GM12878 (cell line): ENCODE measurements at regions not wholly inside any gene's neighbourhood (a gene's known extent, or its start where the extent isn't known, plus 50 kb on each side); places are given as distances from the start of the nearest gene placed in this dataset.

ENCODE experiments used
- ATAC-seq: fragments of 200-7000 bp; cut with Tn5 transposase; 3 replicates; pipeline ENCODE4 v1.9.1; 2020; ENCODE audit warnings: mild to moderate bottlenecking, moderate library complexity
- BruUV-seq: library from RNA; stranded (reverse); fragments of 400-500 nt; replicated peaks from 2 replicates; lab custom pipeline; 2021; lab: Mats Ljungman, UMichigan
- CTCF ChIA-PET: fragments of 300-600 bp; sonication (Branson Sonifier 250); formaldehyde crosslinking; extraction: SDS; loops from one replicate; lab custom pipeline; 2021; ENCODE audit warnings: inconsistent platforms; lab: Yijun Ruan, JAX
- POLR2A ChIA-PET: fragments of 350-600 bp; formaldehyde crosslinking; extraction: SDS; loops from one replicate; lab custom pipeline; 2021; ENCODE audit warnings: inconsistent platforms; lab: Charles Lee
- RAD21 ChIA-PET: fragments of 300-600 bp; sonication (Branson Sonifier 250); formaldehyde crosslinking; loops from one replicate; lab custom pipeline; 2023; ENCODE audit warnings: antibody characterized with exemption; ENCODE audit not compliant: unreplicated experiment; lab: Charles Lee
- SMC1A ChIA-PET: fragments of 300-600 bp; sonication (Branson Sonifier 250); formaldehyde crosslinking; loops from one replicate; lab custom pipeline; 2023; ENCODE audit not compliant: unreplicated experiment, uncharacterized antibody; lab: Charles Lee
- DNase-seq: peaks from one replicate; pipeline ENCODE4 v3.0.0-alpha.2; 2011; ENCODE audit warnings: low read depth, low spot score
- FAIRE-seq: peaks from 3 replicates; lab custom pipeline; 2011; peaks lifted over from hg19 to GRCh38; lab: Jason Lieb, UNC
- H2AFZ ChIP-seq: 2 replicates; pipeline ENCODE4 v1.6.0; 2011; ENCODE audit warnings: low read depth, low read length, control low read depth; ENCODE audit not compliant: control insufficient read depth
- H3K27ac ChIP-seq: 2 replicates; pipeline ENCODE4 v1.5.1; 2011; ENCODE audit warnings: control low read depth; ENCODE audit not compliant: control insufficient read depth, insufficient read depth
- H3K27me3 ChIP-seq, 2 experiments: replicated peaks in 1 of 2; 2 replicates each; pipeline versions ENCODE4 v1.6.0 to v1.6.1; 2011; ENCODE audit warnings: low read length in 1 of 2; ENCODE audit not compliant: control insufficient read depth in 2 of 2, insufficient read depth in 2 of 2
- H3K36me3 ChIP-seq, 2 experiments: 2 replicates each; pipeline ENCODE4 v1.5.1; 2011; ENCODE audit warnings: low read length in 1 of 2; ENCODE audit not compliant: control insufficient read depth in 2 of 2, insufficient read depth in 2 of 2
- H3K4me1 ChIP-seq: 2 replicates; pipeline ENCODE4 v1.6.1; 2011; ENCODE audit warnings: mild to moderate bottlenecking, low read length, moderate library complexity, mixed read lengths; ENCODE audit not compliant: control insufficient read depth, insufficient read depth
- H3K4me2 ChIP-seq: 2 replicates; pipeline ENCODE4 v1.6.0; 2011; ENCODE audit warnings: control low read depth; ENCODE audit not compliant: control insufficient read depth, insufficient read depth
- H3K4me3 ChIP-seq: fragments of 200-600 bp; sonication (generic); 2 replicates; pipeline ENCODE4 v1.5.1; 2016
- H3K79me2 ChIP-seq: 2 replicates; pipeline ENCODE4 v1.6.0; 2011; ENCODE audit warnings: low read length; ENCODE audit not compliant: control insufficient read depth, insufficient read depth
- H3K9ac ChIP-seq: 2 replicates; pipeline ENCODE4 v1.8.0; 2011; ENCODE audit warnings: low read length, control low read depth, mixed read lengths; ENCODE audit not compliant: control insufficient read depth, insufficient read depth
- H3K9me3 ChIP-seq: replicated peaks from 3 replicates; pipeline ENCODE4 v1.5.1; 2011; ENCODE audit warnings: mild to moderate bottlenecking, low read length; ENCODE audit not compliant: control insufficient read depth, insufficient read depth
- H4K20me1 ChIP-seq: 2 replicates; pipeline ENCODE4 v1.6.0; 2011; ENCODE audit not compliant: control insufficient read depth, insufficient read depth
- BCLAF1 ChIP-seq: fragments of 450-650 bp; IDR thresholded peaks from 2 replicates; pipeline ENCODE4 v1.6.1; 2017; ENCODE audit warnings: antibody characterized with exemption, mild to moderate bottlenecking, moderate library complexity
- CTCF ChIP-seq, 3 experiments: IDR thresholded peaks in 2 of 3; conservative IDR thresholded peaks in 1 of 3; 2 replicates each; pipeline ENCODE4 v1.5.1; 2011; ENCODE audit warnings: low read depth in 3 of 3, low read length in 3 of 3, mild to moderate bottlenecking in 3 of 3, control low read depth in 2 of 3, moderate library complexity in 2 of 3, inconsistent platforms in 1 of 3, mixed read lengths in 1 of 3; ENCODE audit not compliant: control insufficient read depth in 2 of 3, insufficient read depth in 1 of 3; ENCODE audit errors: extremely low read depth in 1 of 3
- EGR1 ChIP-seq, 2 experiments: IDR thresholded peaks; 1 replicate in 1 of 2; 2 replicates in 1 of 2; pipeline ENCODE4 v1.6.1; 2011 to 2012; ENCODE audit warnings: low read depth in 2 of 2, low read length in 2 of 2, borderline replicate concordance in 1 of 2, mild to moderate bottlenecking in 1 of 2, moderate library complexity in 1 of 2
- MTA2 ChIP-seq: fragments of 450-650 bp; IDR thresholded peaks from 2 replicates; pipeline ENCODE4 v1.6.1; 2016; ENCODE audit warnings: low read depth, mild to moderate bottlenecking, moderate library complexity
- NRF1 ChIP-seq: conservative IDR thresholded peaks from 2 replicates; pipeline ENCODE4 v1.6.1; 2011; ENCODE audit warnings: mild to moderate bottlenecking, low read depth, low read length, improper control_type of control experiment
- POU2F2 ChIP-seq: IDR thresholded peaks from 3 replicates; pipeline ENCODE4 v1.6.1; 2011; ENCODE audit warnings: low read depth, mild to moderate bottlenecking, low read length, borderline replicate concordance
- RELA ChIP-seq: fragments of 450-650 bp; IDR thresholded peaks from 2 replicates; pipeline ENCODE4 v1.8.0; 2014; ENCODE audit warnings: borderline replicate concordance; ENCODE audit not compliant: partially characterized antibody
- WGBS: methylation state at CpG from one replicate; pipeline ENCODE4 v1.1.6; 2016; ENCODE audit warnings: low lambda C conversion rate; ENCODE audit not compliant: insufficient replicate concordance, insufficient coverage; ENCODE audit errors: missing lambda C conversion rate; 5-methylcytosine and 5-hydroxymethylcytosine counted together
- in situ Hi-C: fragments of 300-500 bp; cut with MboI; formaldehyde crosslinking; loops from 9 replicates; pipeline ENCODE4 v1.14.3; 2018; ENCODE audit warnings: mixed read lengths
- intact Hi-C: fragments of 100-400 bp; cut with micrococcal nuclease; formaldehyde crosslinking; loops from one replicate; pipeline ENCODE4 v1.14.2; 2022; ENCODE audit not compliant: unreplicated experiment

GRCh38 chr5:72566746-72567145 is 59.5 kb upstream of the ZNF366 start:
- ChIA-PET POLR2A (no interaction called here), SMC1A (interaction anchor here (1.4 kb wide), 1 partner anchor 18 kb away, joined by 6 read pairs; no protein-coding TSS in a partner anchor), RAD21 (interaction anchor here (1.0 kb wide), 1 partner anchor 44 kb away, joined by 3 read pairs; no protein-coding TSS in a partner anchor), CTCF (interaction anchor here (1.6 kb wide), 1 partner anchor 44 kb away, joined by 3 read pairs; no protein-coding TSS in a partner anchor)
- DNase-seq, result no peak
- ATAC-seq, result no peak
- Histone ChIP-seq H3K9me3 (no peaks in the 10 kb centered on the region), H3K4me2 (no peak overlapping the region), H3K4me3 (no peak overlapping the region), H3K4me1 (no peaks in the 10 kb centered on the region), H3K27ac (no peak overlapping the region), H2AFZ (no peak overlapping the region), H3K27me3 (no peaks in the 10 kb centered on the region), H3K79me2 (no peaks in the 10 kb centered on the region), H4K20me1 (no peaks in the 10 kb centered on the region), H3K36me3 (no peaks in the 10 kb centered on the region), H3K9ac (no peak overlapping the region)
- intact Hi-C loops (no loop called here), in situ Hi-C loops (no loop called here)
- FAIRE-seq, result peak; percentile 57
- no TSS peak for BruUV-seq
- 69% methylated on average over 1 of the region's 1 CpG for WGBS
- TF ChIP-seq RELA, result no peak

- RAD21 ChIA-PET, result no interaction called here
- TF ChIP-seq MTA2 (no peak), CTCF (IDR thresholded peaks at IDR 0.05 in 2 of 3, conservative IDR thresholded peaks at IDR 0.05 in 1 of 3; ENCODE audit: control insufficient read depth in 2 of 3, extremely low read depth in 1 of 3, insufficient read depth in 1 of 3, low read depth in 3 of 3, low read length in 3 of 3) (no peak), NRF1 (no peak), BCLAF1 (no peak), EGR1 (IDR thresholded peaks at IDR 0.05; ENCODE audit: borderline replicate concordance in 1 of 2, low read depth in 2 of 2, low read length in 2 of 2) (no peak), POU2F2 (no peak)
Measured at GRCh38 chr5:72565513-72566289, 58.5 kb upstream of the ZNF366 start.

More at GRCh38 chr5:72565513-72566289, 58.5 kb upstream of the ZNF366 start:
- Histone ChIP-seq H3K4me1 (no peaks in the 10 kb centered on the region), H3K9ac (no peak overlapping the region), H2AFZ (no peak overlapping the region), H3K27me3 (no peaks in the 10 kb centered on the region), H4K20me1 (no peaks in the 10 kb centered on the region), H3K4me3 (no peak overlapping the region), H3K79me2 (no peaks in the 10 kb centered on the region), H3K36me3 (no peaks in the 10 kb centered on the region), H3K27ac (no peak overlapping the region), H3K4me2 (no peak overlapping the region), H3K9me3 (no peaks in the 10 kb centered on the region)
- intact Hi-C loops, result no loop called here
- no peak for ATAC-seq
- WGBS, result 40% methylated on average over 8 of the region's 8 CpGs
- ChIA-PET POLR2A (no interaction called here), SMC1A (interaction anchor here (0.7 to 1.4 kb wide), 3 partner anchors 10 to 45 kb away, joined by 3 to 6 read pairs (median 4); no protein-coding TSS in a partner anchor), CTCF (interaction anchor here (1.6 kb wide), 1 partner anchor 45 kb away, joined by 3 read pairs; no protein-coding TSS in a partner anchor)
- FAIRE-seq, result no peak
- in situ Hi-C loops, result no loop called here
- DNase-seq, result no peak
- BruUV-seq, result no TSS peak
